ENCODE measurements at regions not wholly inside any gene's neighbourhood (a gene's known extent, or its start where the extent isn't known, plus 50 kb on each side); places are given as distances from the start of the nearest gene placed in this dataset.

DNA sequence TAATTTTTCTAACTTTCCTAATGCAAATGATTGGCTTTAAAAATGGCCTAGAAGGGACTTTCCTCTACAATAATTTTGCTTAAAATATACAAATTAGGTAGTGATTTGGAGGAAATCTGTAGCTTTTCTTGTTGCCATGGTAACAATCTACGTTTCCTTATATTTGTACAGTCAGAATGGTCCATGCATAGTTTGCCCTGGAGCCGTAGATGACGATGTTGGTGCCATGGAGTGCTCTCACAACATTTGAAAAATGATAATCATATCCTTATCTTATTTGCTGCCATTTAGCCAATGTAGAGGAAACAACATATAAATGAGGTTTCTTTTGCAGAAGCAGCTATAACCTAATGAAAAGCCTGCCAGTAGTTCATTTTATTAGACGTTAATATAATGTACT lies 89.0 kb upstream of the NMU start:
- TF ChIP-seq POLR2A (IDR thresholded peaks at IDR 0.05) = no peak
- TF ChIP-seq, protein P1, sequence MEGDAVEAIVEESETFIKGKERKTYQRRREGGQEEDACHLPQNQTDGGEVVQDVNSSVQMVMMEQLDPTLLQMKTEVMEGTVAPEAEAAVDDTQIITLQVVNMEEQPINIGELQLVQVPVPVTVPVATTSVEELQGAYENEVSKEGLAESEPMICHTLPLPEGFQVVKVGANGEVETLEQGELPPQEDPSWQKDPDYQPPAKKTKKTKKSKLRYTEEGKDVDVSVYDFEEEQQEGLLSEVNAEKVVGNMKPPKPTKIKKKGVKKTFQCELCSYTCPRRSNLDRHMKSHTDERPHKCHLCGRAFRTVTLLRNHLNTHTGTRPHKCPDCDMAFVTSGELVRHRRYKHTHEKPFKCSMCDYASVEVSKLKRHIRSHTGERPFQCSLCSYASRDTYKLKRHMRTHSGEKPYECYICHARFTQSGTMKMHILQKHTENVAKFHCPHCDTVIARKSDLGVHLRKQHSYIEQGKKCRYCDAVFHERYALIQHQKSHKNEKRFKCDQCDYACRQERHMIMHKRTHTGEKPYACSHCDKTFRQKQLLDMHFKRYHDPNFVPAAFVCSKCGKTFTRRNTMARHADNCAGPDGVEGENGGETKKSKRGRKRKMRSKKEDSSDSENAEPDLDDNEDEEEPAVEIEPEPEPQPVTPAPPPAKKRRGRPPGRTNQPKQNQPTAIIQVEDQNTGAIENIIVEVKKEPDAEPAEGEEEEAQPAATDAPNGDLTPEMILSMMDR (IDR thresholded peaks at IDR 0.05) = no peak

All from ovary (tissue), 3 donors.